Umbilical cord (tissue), 1 donor: ENCODE measurements at regions not wholly inside any gene's neighbourhood (a gene's known extent, or its start where the extent isn't known, plus 50 kb on each side); places are given as distances from the start of the nearest gene placed in this dataset.
A peak's percentile ranks its signal among the peaks of the same experiment; 100 is the strongest.

Experiments
- DNase-seq: peaks from one replicate; pipeline ENCODE4 v3.0.0-alpha.2; 2015; ENCODE audit warnings: low spot score

GRCh38 chr9:7871977-7872730 lies 72.6 kb upstream of the DMAC1 start:
- DNase-seq: peak; percentile 11

- DNase-seq: no peak
Observed at GRCh38 chr9:7869340-7869739, 69.8 kb upstream of the DMAC1 start.

DNA sequence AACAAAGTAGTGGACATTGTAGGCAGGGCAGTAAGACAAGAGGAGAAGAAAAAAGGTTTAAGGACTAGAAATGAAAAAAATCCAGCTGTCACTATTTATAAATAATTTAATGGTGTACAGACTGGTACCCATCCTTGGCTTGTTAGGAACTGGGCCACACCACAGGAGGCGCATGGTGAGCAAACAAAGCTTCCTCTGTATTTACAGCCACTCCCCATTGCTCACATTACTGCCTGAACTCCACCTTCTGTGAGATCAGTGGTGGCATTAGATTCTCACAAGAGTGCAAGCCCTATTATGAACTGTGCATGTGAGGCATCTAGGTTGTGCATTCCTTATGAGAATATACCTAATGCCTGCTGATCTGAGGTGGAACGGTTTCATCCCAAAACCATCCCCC lies 62.6 kb upstream of the DMAC1 start:
- no peak for DNase-seq

DNA sequence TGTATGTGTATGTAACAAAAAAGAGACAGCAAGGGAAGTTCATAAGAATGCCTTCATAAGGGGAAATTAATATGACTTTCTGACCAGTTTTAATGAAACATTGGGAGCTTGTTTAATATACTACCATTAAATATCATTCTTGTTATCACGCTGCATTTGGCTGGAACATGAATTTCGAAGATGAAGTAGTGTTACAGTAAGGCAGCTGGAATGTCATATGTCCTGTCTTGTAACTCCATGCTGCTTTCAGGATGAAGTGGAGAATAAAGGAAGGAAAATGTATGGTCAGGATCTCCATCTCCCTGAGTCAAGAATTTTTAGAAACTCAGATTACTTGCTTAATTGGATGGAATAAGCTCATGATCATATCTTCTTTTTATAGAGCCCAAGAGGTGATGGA lies 61.5 kb upstream of the DMAC1 start:
- no peak for DNase-seq

GRCh38 chr9:7860335-7860709 lies 60.7 kb upstream of the DMAC1 start:
- DNase-seq: no peak

DNA sequence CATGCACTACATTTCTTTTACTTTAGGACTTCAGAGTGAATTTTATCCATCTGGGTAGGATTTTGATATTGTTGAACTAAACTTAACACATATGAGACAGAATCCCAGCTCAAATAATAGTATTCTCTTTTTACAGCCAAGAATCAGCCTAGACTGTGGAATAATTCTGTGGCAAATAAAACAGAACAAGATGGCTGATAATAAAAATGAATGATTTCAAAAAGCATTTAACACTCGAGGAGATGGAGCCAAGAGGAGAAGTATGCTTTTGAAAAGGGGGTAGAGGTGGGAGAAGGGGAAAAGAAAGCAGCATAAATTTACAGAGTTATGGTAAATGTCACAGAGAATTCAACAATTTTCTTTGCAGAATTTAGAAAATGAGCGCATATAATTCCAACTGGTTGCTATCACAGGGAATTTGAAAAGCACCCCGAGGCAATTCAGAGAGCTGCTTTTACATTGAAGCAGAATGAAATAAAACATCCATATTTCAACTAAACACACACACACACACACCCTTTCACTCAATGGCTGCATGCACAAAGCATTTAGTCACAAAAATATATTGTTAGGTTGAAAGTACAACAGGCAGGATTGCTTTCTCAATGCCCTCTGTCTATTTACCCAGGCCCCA lies 60.2 kb upstream of the DMAC1 start:
- DNase-seq: peak; percentile 47

DNA sequence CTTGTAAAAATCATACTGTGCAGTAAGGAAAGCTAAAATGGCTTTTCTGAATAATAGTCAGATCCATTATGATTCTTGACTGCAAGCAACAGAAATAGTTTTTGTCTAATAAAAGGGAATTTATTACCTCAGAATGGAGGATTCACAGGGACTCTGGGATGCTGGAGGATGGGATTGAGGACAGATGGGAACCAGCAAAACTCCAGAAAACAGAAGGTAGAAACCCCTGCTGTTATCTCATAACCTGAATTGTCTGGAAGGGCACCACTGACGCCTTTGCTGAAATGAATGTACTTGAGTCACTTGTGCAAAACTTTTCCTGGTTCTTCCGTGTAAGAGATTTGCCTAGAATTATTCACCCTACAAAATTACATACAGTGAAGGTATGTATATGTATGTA lies 58.6 kb upstream of the DMAC1 start:
- DNase-seq: no peak

DNA sequence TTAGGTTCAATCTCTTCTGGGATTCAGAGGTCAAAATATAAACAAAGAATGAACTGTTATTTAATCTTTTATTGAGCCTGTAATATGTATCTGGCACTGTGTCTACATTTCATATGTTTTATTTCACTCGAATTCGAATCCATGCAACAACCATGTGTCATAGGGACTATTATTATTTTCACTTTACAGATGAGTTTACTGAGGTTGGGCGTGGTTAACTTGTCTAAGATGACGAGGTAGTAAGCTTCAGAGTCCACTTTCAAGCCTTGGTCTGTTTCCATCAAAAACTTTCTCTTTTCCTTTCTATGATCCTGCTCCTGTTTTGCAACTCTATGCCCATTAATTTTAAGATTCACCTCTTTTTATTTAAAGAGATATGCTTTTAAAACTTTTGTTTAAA lies 55.2 kb upstream of the DMAC1 start:
- no peak for DNase-seq
